ENCODE measurements at regions not wholly inside any gene's neighbourhood (a gene's known extent, or its start where the extent isn't known, plus 50 kb on each side); places are given as distances from the start of the nearest gene placed in this dataset.

DNA sequence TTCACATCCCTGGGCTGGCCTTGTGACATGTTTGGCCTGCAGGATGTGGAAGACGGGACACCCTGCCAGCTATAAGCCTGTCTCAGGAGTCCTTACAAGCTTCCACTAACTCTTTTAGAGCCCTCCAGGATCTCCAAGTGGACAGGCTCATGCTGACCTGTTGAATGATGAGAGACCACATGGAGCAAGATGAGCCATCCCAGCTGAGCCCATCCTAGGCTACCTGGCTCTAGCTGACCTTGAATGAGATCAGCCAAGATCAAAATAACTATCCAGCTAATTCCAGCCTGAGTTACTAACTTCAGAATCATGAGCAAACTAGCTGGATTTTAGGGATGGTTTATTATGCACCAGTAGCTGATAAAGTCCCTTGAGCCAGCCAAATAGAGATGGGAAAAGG is 169.5 kb downstream of the TFAP2C start:
- TF ChIP-seq, protein P1, sequence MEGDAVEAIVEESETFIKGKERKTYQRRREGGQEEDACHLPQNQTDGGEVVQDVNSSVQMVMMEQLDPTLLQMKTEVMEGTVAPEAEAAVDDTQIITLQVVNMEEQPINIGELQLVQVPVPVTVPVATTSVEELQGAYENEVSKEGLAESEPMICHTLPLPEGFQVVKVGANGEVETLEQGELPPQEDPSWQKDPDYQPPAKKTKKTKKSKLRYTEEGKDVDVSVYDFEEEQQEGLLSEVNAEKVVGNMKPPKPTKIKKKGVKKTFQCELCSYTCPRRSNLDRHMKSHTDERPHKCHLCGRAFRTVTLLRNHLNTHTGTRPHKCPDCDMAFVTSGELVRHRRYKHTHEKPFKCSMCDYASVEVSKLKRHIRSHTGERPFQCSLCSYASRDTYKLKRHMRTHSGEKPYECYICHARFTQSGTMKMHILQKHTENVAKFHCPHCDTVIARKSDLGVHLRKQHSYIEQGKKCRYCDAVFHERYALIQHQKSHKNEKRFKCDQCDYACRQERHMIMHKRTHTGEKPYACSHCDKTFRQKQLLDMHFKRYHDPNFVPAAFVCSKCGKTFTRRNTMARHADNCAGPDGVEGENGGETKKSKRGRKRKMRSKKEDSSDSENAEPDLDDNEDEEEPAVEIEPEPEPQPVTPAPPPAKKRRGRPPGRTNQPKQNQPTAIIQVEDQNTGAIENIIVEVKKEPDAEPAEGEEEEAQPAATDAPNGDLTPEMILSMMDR (conservative IDR thresholded peaks at IDR 0.05; ENCODE audit: low read depth, low read length), result no peak
- TF ChIP-seq EZH2 (IDR thresholded peaks at IDR 0.05; ENCODE audit: borderline replicate concordance, low read depth, low read length, poor library complexity, severe bottlenecking), result no peak
